Heart left ventricle (tissue), 16 donors: ENCODE measurements at regions not wholly inside any gene's neighbourhood (a gene's known extent, or its start where the extent isn't known, plus 50 kb on each side); places are given as distances from the start of the nearest gene placed in this dataset.
"Not testable (repeated sequence)": the region's sequence is repeated elsewhere in the genome, so short reads cannot be mapped to it uniquely, and the experiment has no call there.

ENCODE experiments used
- ATAC-seq, 4 donors: fragments of 200-7000 bp; cut with Tn5 transposase; one replicate each; pipeline ENCODE4 v1.9.1; 2020 to 2022; ENCODE audit warnings: moderate library complexity in 4 of 4, mild to moderate bottlenecking in 3 of 4, moderate number of reproducible peaks in 1 of 4
- DNase-seq, 5 donors: peaks; one replicate each; pipeline ENCODE4 v3.0.0-alpha.2; 2020
- H3K27ac ChIP-seq, 12 donors: fragments of 200-600 bp; sonication (generic) in 4 of 12; one replicate each; pipeline versions ENCODE4 v1.5.0 to v1.8.0; 2016 to 2022; ENCODE audit warnings: mild to moderate bottlenecking in 2 of 12
- H3K27me3 ChIP-seq, 9 donors: fragments of 200-600 bp; sonication (generic) in 2 of 9; one replicate each; pipeline versions ENCODE4 v1.5.1 to v1.8.0; 2016 to 2022; ENCODE audit warnings: mild to moderate bottlenecking in 3 of 9
- H3K36me3 ChIP-seq, 9 donors: fragments of 200-600 bp; sonication (generic) in 2 of 9; one replicate each; pipeline versions ENCODE4 v1.5.0 to v1.8.0; 2018 to 2022; ENCODE audit warnings: mild to moderate bottlenecking in 2 of 9
- H3K4me1 ChIP-seq, 12 donors: fragments of 200-600 bp; sonication (generic) in 4 of 12; one replicate each; pipeline versions ENCODE4 v1.5.0 to v1.8.0; 2016 to 2022; ENCODE audit warnings: mild to moderate bottlenecking in 3 of 12
- H3K4me3 ChIP-seq, 12 donors: fragments of 200-600 bp; sonication (generic) in 4 of 12; one replicate each; pipeline versions ENCODE4 v1.5.0 to v1.8.0; 2017 to 2022; ENCODE audit warnings: mild to moderate bottlenecking in 9 of 12, moderate library complexity in 4 of 12
- H3K9me3 ChIP-seq, 12 donors: fragments of 200-600 bp; sonication (generic) in 4 of 12; one replicate each; pipeline versions ENCODE4 v1.5.0 to v1.8.0; 2016 to 2022; ENCODE audit warnings: mild to moderate bottlenecking in 1 of 12
- CTCF ChIP-seq, 12 donors: fragments of 200-600 bp; sonication (generic) in 4 of 12; IDR thresholded peaks; one replicate each; pipeline versions ENCODE4 v1.5.0 to v1.8.0; 2018 to 2022; ENCODE audit warnings: antibody characterized with exemption in 12 of 12, mild to moderate bottlenecking in 5 of 12
- POLR2A ChIP-seq, 2 donors: fragments of 450-650 bp; IDR thresholded peaks; one replicate each; pipeline ENCODE4 v1.6.1; 2017; ENCODE audit warnings: antibody characterized with exemption in 2 of 2, mild to moderate bottlenecking in 2 of 2, moderate library complexity in 2 of 2
- WGBS, 4 donors: extraction: QIAGEN DNeasy Blood & Tissue Kit in 2 of 4; methylation state at CpG; one replicate each; pipeline versions ENCODE4 v1.1.5 to v1.1.7; 2013 to 2018; 5-methylcytosine and 5-hydroxymethylcytosine counted together
- intact Hi-C, 10 donors: fragments of 100-400 bp; cut with DNase I; formaldehyde crosslinking; loops; one replicate each; pipeline versions ENCODE4 v1.11.1 to v1.14.2; 2022
- donor health status: ischemic (EF 13 %, LVEDD 7.1; RV severe dilation, severe dysfunction).
- donor health status: healthy with polysubstance abuse.
- donor health status: DM: no; HTN: yes; CAD: no.
- donor health status: DM: no; HTN: no; CAD: no.
- donor health status: ischemic (EF 25% LVEDD 6.9; RV normal size, moderate dysfunction).
- donor health status: ischemic (EF 25% LVEDD 5.7; RV mildly dilated, moderate dysfunction).
- donor health status: healthy.
- donor health status: DM: yes; HTN: yes; CAD: no.
- donor health status: ischemic (EF 35%, LVEDD 5.7; RV mildly dilated, moderate dysfunction).
- donor health status: nonischemic (EF 11% LVEDD 7.7; RV severe dilation, severe dysfunction).
- donor health status: DM: yes; HTN: yes; CAD: no.
- donor health status: PGD.
- donor health status: ischemic (EF 29% LVEDD 5.4; RV normal size, mild dysfunction).
- donor health status: nonischemic (EF 23%, LVEDD 6.1; RV moderate dilation, normal function).

GRCh38 chr11:92083123-92083522, 141.5 kb upstream of the FAT3 start:
- Histone ChIP-seq H3K36me3 (no peaks in the 10 kb centered on the region), H3K27me3 (no peaks in the 10 kb centered on the region), H3K9me3 (peaks cover 0 to 14% (median 0%) of the 10 kb centered on the region in 12 donors), H3K4me3 (no peak overlapping the region), H3K4me1 (no peaks in the 10 kb centered on the region), H3K27ac (no peak overlapping the region)
- no peak for DNase-seq
- ATAC-seq = no peak
- WGBS, 4 donors = 48 to 64% (median 49%) methylated on average over 3 of the region's 3 CpGs
- no peak for TF ChIP-seq POLR2A (IDR thresholded peaks at IDR 0.05)
- TF ChIP-seq CTCF (IDR thresholded peaks at IDR 0.05) = no peak
- intact Hi-C loops = no loop called here

- Histone ChIP-seq H3K9me3 (peaks cover 0 to 14% (median 0%) of the 10 kb centered on the region in 12 donors), H3K4me1 (no peaks in the 10 kb centered on the region), H3K4me3 (no peak overlapping the region), H3K36me3 (no peaks in the 10 kb centered on the region), H3K27me3 (no peaks in the 10 kb centered on the region), H3K27ac (no peak overlapping the region)
- ATAC-seq (no peak), DNase-seq (no peak)
- TF ChIP-seq POLR2A (IDR thresholded peaks at IDR 0.05) (no peak), CTCF (IDR thresholded peaks at IDR 0.05) (no peak)
- intact Hi-C loops = no loop called here
Measured at GRCh38 chr11:92082652-92083051, 142.0 kb upstream of the FAT3 start.

- H3K4me3 ChIP-seq, H3K27ac ChIP-seq, intact Hi-C loops, H3K27me3 ChIP-seq, ATAC-seq, H3K4me1 ChIP-seq, H3K36me3 ChIP-seq, DNase-seq: not testable (repeated sequence)
- peaks cover 0 to 37% (median 4%) of the 10 kb centered on the region in 12 donors for H3K9me3 ChIP-seq
- 84 to 100% (median 85%) methylated on average over 1 of the region's 1 CpG for WGBS, 4 donors
Measured at GRCh38 chr11:92074498-92074897, 150.1 kb upstream of the FAT3 start.

GRCh38 chr11:92071660-92072059, 153.0 kb upstream of the FAT3 start:
- no peak overlapping the region for H3K4me3 ChIP-seq
- no peaks in the 10 kb centered on the region for H3K4me1 ChIP-seq
- intact Hi-C loops = no loop called here
- no peaks in the 10 kb centered on the region for H3K27me3 ChIP-seq
- TF ChIP-seq CTCF (IDR thresholded peaks at IDR 0.05) = no peak
- TF ChIP-seq POLR2A (IDR thresholded peaks at IDR 0.05) = no peak
- H3K36me3 ChIP-seq = no peaks in the 10 kb centered on the region
- ATAC-seq (no peak), DNase-seq (no peak)
- H3K27ac ChIP-seq = no peak overlapping the region
- H3K9me3 ChIP-seq = peaks cover 0 to 32% (median 3%) of the 10 kb centered on the region in 12 donors

GRCh38 chr11:92070026-92070889, 154.4 kb upstream of the FAT3 start:
- no peak overlapping the region for H3K27ac ChIP-seq
- no peak for DNase-seq
- ATAC-seq = no peak
- H3K9me3 ChIP-seq = peaks cover 0 to 32% (median 3%) of the 10 kb centered on the region in 12 donors
- TF ChIP-seq CTCF (IDR thresholded peaks at IDR 0.05) (no peak), POLR2A (IDR thresholded peaks at IDR 0.05) (no peak)
- H3K36me3 ChIP-seq = no peaks in the 10 kb centered on the region
- intact Hi-C loops = no loop called here
- H3K27me3 ChIP-seq = no peaks in the 10 kb centered on the region
- WGBS, 4 donors = 84 to 100% (median 91%) methylated on average over 1 of the region's 1 CpG
- H3K4me1 ChIP-seq = no peaks in the 10 kb centered on the region
- no peak overlapping the region for H3K4me3 ChIP-seq
